ENCODE measurements at regions not wholly inside any gene's neighbourhood (a gene's known extent, or its start where the extent isn't known, plus 50 kb on each side); places are given as distances from the start of the nearest gene placed in this dataset.

DNA sequence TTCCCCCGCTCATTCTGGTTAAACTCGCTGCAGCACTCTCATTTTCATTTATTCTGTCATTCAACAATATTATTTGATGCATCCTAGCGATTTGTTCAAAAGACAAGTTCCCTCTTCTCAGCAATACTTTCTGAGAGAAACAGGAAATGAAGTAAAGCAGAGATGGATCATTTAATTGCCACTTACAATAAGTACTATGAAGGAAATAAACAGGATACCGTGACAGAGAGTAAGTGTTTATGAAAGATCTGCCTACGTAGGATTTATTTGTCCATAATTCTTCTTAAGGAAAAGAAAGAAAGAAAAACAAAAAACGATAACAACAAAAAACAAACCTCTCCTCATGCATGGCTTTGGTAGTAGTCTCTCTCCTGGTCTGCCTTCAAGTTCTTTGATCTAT is 406.8 kb upstream of the ZNF608 start (continued):
- TF ChIP-seq, protein P1, sequence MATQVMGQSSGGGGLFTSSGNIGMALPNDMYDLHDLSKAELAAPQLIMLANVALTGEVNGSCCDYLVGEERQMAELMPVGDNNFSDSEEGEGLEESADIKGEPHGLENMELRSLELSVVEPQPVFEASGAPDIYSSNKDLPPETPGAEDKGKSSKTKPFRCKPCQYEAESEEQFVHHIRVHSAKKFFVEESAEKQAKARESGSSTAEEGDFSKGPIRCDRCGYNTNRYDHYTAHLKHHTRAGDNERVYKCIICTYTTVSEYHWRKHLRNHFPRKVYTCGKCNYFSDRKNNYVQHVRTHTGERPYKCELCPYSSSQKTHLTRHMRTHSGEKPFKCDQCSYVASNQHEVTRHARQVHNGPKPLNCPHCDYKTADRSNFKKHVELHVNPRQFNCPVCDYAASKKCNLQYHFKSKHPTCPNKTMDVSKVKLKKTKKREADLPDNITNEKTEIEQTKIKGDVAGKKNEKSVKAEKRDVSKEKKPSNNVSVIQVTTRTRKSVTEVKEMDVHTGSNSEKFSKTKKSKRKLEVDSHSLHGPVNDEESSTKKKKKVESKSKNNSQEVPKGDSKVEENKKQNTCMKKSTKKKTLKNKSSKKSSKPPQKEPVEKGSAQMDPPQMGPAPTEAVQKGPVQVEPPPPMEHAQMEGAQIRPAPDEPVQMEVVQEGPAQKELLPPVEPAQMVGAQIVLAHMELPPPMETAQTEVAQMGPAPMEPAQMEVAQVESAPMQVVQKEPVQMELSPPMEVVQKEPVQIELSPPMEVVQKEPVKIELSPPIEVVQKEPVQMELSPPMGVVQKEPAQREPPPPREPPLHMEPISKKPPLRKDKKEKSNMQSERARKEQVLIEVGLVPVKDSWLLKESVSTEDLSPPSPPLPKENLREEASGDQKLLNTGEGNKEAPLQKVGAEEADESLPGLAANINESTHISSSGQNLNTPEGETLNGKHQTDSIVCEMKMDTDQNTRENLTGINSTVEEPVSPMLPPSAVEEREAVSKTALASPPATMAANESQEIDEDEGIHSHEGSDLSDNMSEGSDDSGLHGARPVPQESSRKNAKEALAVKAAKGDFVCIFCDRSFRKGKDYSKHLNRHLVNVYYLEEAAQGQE (IDR thresholded peaks at IDR 0.05) = no peak
- TF ChIP-seq FOXA2 (IDR thresholded peaks at IDR 0.05) (no peak), YY1 (IDR thresholded peaks at IDR 0.05) (no peak)

DNA sequence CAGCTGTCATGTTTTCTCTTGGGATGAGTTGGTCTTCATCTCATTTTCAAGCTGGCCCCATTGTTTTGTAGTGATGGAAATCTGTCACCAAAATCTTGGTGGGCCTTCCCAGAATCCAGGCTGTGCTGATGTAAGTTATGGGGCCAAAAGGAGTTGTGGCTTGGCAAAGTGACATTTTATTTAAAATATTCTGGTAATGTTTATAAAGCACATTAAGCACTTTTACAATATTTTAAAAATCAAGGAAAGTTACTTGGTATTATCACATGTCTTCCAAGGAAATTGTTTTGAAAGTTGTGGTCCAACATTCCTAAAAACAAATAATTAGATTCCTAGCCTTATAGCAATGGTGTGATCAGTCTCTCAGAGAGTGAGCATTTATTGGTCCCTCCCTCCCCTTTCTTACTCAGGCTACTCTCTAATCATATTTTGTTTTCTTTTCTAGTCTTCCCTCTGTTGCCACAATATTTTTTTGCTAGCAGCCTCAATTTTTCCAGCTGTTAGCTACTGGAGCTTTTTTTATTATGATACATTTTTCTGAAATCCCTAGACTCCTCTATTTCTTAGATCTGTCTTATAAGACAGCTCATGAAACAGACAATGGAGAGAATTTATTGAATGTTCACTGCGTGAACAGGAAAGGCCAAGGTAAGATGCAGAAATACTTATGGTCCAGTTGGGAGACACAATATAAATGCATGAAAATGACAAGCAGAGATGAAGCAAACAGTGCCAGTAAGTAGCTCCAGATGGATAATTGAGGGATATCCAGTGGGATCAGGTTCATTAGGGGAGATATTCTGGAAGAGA is 408.1 kb upstream of the ZNF608 start:
- H3K9ac ChIP-seq (ENCODE audit: low read depth in 1 of 2, low read length in 2 of 2) = no peak overlapping the region
- TF ChIP-seq, protein P2, sequence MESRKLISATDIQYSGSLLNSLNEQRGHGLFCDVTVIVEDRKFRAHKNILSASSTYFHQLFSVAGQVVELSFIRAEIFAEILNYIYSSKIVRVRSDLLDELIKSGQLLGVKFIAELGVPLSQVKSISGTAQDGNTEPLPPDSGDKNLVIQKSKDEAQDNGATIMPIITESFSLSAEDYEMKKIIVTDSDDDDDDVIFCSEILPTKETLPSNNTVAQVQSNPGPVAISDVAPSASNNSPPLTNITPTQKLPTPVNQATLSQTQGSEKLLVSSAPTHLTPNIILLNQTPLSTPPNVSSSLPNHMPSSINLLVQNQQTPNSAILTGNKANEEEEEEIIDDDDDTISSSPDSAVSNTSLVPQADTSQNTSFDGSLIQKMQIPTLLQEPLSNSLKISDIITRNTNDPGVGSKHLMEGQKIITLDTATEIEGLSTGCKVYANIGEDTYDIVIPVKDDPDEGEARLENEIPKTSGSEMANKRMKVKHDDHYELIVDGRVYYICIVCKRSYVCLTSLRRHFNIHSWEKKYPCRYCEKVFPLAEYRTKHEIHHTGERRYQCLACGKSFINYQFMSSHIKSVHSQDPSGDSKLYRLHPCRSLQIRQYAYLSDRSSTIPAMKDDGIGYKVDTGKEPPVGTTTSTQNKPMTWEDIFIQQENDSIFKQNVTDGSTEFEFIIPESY (IDR thresholded peaks at IDR 0.05) = no peak
- TF ChIP-seq FOXA2 (IDR thresholded peaks at IDR 0.05) = no peak
- TF ChIP-seq, protein P3, sequence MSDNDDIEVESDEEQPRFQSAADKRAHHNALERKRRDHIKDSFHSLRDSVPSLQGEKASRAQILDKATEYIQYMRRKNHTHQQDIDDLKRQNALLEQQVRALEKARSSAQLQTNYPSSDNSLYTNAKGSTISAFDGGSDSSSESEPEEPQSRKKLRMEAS (IDR thresholded peaks at IDR 0.05) = no peak
- TF ChIP-seq, protein P4, sequence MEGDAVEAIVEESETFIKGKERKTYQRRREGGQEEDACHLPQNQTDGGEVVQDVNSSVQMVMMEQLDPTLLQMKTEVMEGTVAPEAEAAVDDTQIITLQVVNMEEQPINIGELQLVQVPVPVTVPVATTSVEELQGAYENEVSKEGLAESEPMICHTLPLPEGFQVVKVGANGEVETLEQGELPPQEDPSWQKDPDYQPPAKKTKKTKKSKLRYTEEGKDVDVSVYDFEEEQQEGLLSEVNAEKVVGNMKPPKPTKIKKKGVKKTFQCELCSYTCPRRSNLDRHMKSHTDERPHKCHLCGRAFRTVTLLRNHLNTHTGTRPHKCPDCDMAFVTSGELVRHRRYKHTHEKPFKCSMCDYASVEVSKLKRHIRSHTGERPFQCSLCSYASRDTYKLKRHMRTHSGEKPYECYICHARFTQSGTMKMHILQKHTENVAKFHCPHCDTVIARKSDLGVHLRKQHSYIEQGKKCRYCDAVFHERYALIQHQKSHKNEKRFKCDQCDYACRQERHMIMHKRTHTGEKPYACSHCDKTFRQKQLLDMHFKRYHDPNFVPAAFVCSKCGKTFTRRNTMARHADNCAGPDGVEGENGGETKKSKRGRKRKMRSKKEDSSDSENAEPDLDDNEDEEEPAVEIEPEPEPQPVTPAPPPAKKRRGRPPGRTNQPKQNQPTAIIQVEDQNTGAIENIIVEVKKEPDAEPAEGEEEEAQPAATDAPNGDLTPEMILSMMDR (IDR thresholded peaks at IDR 0.05; ENCODE audit: low read depth, low read length, missing input control) = no peak
- no peak for TF ChIP-seq YY1 (IDR thresholded peaks at IDR 0.05)
- no peak for TF ChIP-seq RAD21 (IDR thresholded peaks at IDR 0.05)
- TF ChIP-seq RXRA (IDR thresholded peaks at IDR 0.05) = no peak
- no peak for DNase-seq (ENCODE audit: low spot score)
- H3K9me3 ChIP-seq (ENCODE audit: control insufficient read depth in 4 of 4, low read length in 3 of 4) = no peaks in the 10 kb centered on the region
- H3K4me3 ChIP-seq (ENCODE audit: low read depth in 1 of 3, low read length in 3 of 3) = no peak overlapping the region
- H3K27ac ChIP-seq (ENCODE audit: low read depth in 1 of 2, low read length in 2 of 2) = no peak overlapping the region
- H3K36me3 ChIP-seq (ENCODE audit: control insufficient read depth in 4 of 4, insufficient read depth in 3 of 4, low read depth in 1 of 4, low read length in 3 of 4) = no peaks in the 10 kb centered on the region
- H3K4me1 ChIP-seq (ENCODE audit: control insufficient read depth in 4 of 4, insufficient read depth in 4 of 4, low read length in 3 of 4) = peaks cover 0 to 1% (median 0%) of the 10 kb centered on the region in 4 donors
- WGBS = 0% methylated on average over 1 of the region's 1 CpG
- H3K27me3 ChIP-seq (ENCODE audit: control insufficient read depth in 4 of 4, insufficient read depth in 4 of 4, low read length in 3 of 4) = no peaks in the 10 kb centered on the region

DNA sequence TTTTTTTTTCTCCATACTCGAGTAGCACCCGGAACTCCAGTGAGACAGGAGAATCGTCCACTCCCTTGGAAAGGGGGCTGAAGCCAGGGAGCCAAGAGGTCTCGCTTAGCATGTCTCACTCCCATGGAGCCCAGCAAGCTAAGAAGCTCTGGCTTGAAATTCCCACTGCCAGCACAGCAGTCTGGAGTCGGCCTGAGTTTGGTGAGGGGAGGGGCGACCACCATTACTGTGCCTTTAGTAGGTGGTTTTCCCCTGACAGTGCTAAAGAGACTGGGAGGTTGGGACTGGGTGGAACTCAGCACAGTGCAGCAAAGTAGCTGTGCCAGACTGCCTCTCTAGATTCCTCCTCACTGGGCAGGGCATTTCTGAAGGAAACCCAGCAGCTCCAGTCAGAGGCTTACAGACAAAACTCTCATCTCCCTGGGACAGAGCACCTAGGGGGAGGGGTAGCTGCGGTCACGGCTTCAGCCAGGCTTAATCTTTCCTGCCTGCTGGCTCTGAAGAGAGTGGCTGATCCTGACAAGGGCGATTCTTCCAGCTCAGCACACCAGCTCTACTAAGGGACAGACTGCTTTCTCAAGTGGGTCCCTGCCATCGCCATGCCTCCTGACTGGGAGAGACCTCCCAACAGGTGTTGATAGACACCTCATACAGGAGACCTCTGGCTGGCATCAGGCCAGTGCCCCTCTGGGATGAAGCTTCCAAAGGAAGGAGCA is 414.5 kb upstream of the ZNF608 start:
- no peaks in the 10 kb centered on the region for H3K27me3 ChIP-seq (ENCODE audit: control insufficient read depth in 4 of 4, insufficient read depth in 4 of 4, low read length in 3 of 4)
- no peaks in the 10 kb centered on the region for H3K9me3 ChIP-seq (ENCODE audit: control insufficient read depth in 4 of 4, low read length in 3 of 4)
- no peak for DNase-seq (ENCODE audit: low spot score)
- no peak overlapping the region for H3K9ac ChIP-seq (ENCODE audit: low read depth in 1 of 2, low read length in 2 of 2)
- 64% methylated on average over 10 of the region's 10 CpGs for WGBS
- TF ChIP-seq TAF1 (conservative IDR thresholded peaks at IDR 0.05) = no peak
- no peak for TF ChIP-seq FOXA1 (IDR thresholded peaks at IDR 0.05)
- no peak for TF ChIP-seq SP1 (IDR thresholded peaks at IDR 0.05)
- TF ChIP-seq JUND (IDR thresholded peaks at IDR 0.05) = no peak
- TF ChIP-seq, protein P2 (IDR thresholded peaks at IDR 0.05) = no peak
- TF ChIP-seq GABPA (IDR thresholded peaks at IDR 0.05 in 1 of 2, conservative IDR thresholded peaks at IDR 0.05 in 1 of 2) = no peak
- TF ChIP-seq, protein P1 (IDR thresholded peaks at IDR 0.05) = no peak
- TF ChIP-seq RAD21 (IDR thresholded peaks at IDR 0.05) = no peak
- no peak for TF ChIP-seq RXRA (IDR thresholded peaks at IDR 0.05)
- no peak overlapping the region for H3K27ac ChIP-seq (ENCODE audit: low read depth in 1 of 2, low read length in 2 of 2)
- H3K4me1 ChIP-seq (ENCODE audit: control insufficient read depth in 4 of 4, insufficient read depth in 4 of 4, low read length in 3 of 4) = no peaks in the 10 kb centered on the region
- no peak overlapping the region for H3K4me3 ChIP-seq (ENCODE audit: low read depth in 1 of 3, low read length in 3 of 3)
- no peaks in the 10 kb centered on the region for H3K36me3 ChIP-seq (ENCODE audit: control insufficient read depth in 4 of 4, insufficient read depth in 3 of 4, low read depth in 1 of 4, low read length in 3 of 4)

Measured in liver (tissue), 8 donors.